Breast epithelium (tissue), 4 donors: ENCODE measurements at regions not wholly inside any gene's neighbourhood (a gene's known extent, or its start where the extent isn't known, plus 50 kb on each side); places are given as distances from the start of the nearest gene placed in this dataset.

ENCODE experiments used
- DNase-seq, 2 donors: peaks; one replicate each; pipeline ENCODE4 v3.0.0-alpha.2; 2019; ENCODE audit warnings: low spot score in 2 of 2
- H3K27ac ChIP-seq, 2 donors: fragments of 200-600 bp; sonication (generic) in 1 of 2; one replicate each; pipeline ENCODE4 v1.5.1; 2016 to 2019; ENCODE audit warnings: mild to moderate bottlenecking in 1 of 2
- H3K27me3 ChIP-seq, 2 donors: fragments of 200-600 bp; sonication (generic) in 1 of 2; one replicate each; pipeline versions ENCODE4 v1.5.1 to v1.6.0; 2017 to 2019; ENCODE audit warnings: control low read depth in 1 of 2, mild to moderate bottlenecking in 1 of 2
- H3K36me3 ChIP-seq: fragments of 200-600 bp; one replicate; pipeline ENCODE4 v1.5.1; 2019
- H3K4me1 ChIP-seq, 2 donors: fragments of 200-600 bp; sonication (generic); one replicate each; pipeline ENCODE4 v1.5.1; 2016 to 2019; ENCODE audit warnings: control low read depth in 1 of 2
- H3K4me3 ChIP-seq, 3 donors: fragments of 200-600 bp; sonication (generic); 1 replicate in 2 of 3; 2 replicates in 1 of 3; pipeline ENCODE4 v1.5.1; 2016 to 2019; ENCODE audit warnings: mild to moderate bottlenecking in 3 of 3, moderate library complexity in 2 of 3
- H3K9me3 ChIP-seq, 2 donors: fragments of 200-600 bp; sonication (generic) in 1 of 2; one replicate each; pipeline ENCODE4 v1.5.1; 2016 to 2019; ENCODE audit warnings: control low read depth in 1 of 2
- CTCF ChIP-seq, 3 donors: fragments of 450-650 bp; IDR thresholded peaks; one replicate each; pipeline ENCODE4 v1.5.1; 2016 to 2017; ENCODE audit warnings: antibody characterized with exemption in 3 of 3, mild to moderate bottlenecking in 3 of 3, moderate library complexity in 3 of 3
- POLR2A ChIP-seq: fragments of 450-650 bp; IDR thresholded peaks from one replicate; pipeline ENCODE4 v1.6.1; 2016; ENCODE audit warnings: antibody characterized with exemption, mild to moderate bottlenecking, moderate library complexity
- POLR2AphosphoS5 ChIP-seq, 3 donors: sonication (generic); formaldehyde crosslinking; IDR thresholded peaks; one replicate each; pipeline ENCODE4 v1.6.1; 2017; ENCODE audit warnings: antibody characterized with exemption in 3 of 3
- intact Hi-C: fragments of 100-400 bp; cut with DNase I; formaldehyde crosslinking; loops from one replicate; pipeline ENCODE4 v1.15.1; 2023; ENCODE audit warnings: low total_unique reads

DNA sequence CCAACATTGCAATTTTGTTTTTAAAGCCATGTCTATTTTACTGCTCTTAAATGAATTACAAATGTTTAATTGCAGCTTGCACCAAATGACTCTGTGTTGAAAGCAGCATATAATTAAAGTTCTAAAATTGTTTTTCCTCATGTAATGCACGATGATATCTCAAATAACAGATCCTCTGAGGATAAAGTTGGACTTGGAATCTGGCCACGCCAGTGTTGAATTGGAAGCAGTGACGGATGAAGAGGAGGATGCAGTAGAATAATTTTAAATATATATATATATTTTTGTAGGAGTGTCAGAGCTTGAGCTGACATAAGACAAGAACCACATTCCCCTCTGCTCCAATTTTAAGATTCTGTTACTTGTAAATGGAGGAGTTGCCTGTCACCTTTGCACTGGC is 406.6 kb upstream of the DPPA4 start:
- no peak for DNase-seq
- Histone ChIP-seq H3K4me3 (no peak overlapping the region), H3K9me3 (no peaks in the 10 kb centered on the region), H3K27ac (no peak overlapping the region), H3K36me3 (no peaks in the 10 kb centered on the region), H3K4me1 (no peaks in the 10 kb centered on the region), H3K27me3 (peaks cover 0 to 3% of the 10 kb centered on the region in 2 donors)
- TF ChIP-seq POLR2AphosphoS5 (IDR thresholded peaks at IDR 0.05) (no peak), CTCF (IDR thresholded peaks at IDR 0.05) (no peak), POLR2A (no peak)
- intact Hi-C loops, result no loop called here

- Histone ChIP-seq H3K9me3 (no peaks in the 10 kb centered on the region), H3K36me3 (no peaks in the 10 kb centered on the region), H3K27me3 (no peaks in the 10 kb centered on the region), H3K27ac (no peak overlapping the region), H3K4me3 (no peak overlapping the region), H3K4me1 (no peaks in the 10 kb centered on the region)
- intact Hi-C loops, result no loop called here
- TF ChIP-seq POLR2A, result no peak
- TF ChIP-seq CTCF (IDR thresholded peaks at IDR 0.05), result no peak
- TF ChIP-seq POLR2AphosphoS5 (IDR thresholded peaks at IDR 0.05), result no peak
- DNase-seq, result no peak
These were observed 435.2 kb upstream of the DPPA4 start for GRCh38 chr3:109772520-109772919.

- no peak overlapping the region for H3K4me3 ChIP-seq
- intact Hi-C loops, result no loop called here
- H3K4me1 ChIP-seq, result no peaks in the 10 kb centered on the region
- H3K9me3 ChIP-seq, result peaks cover 0 to 11% of the 10 kb centered on the region in 2 donors
- no peaks in the 10 kb centered on the region for H3K27me3 ChIP-seq
- H3K36me3 ChIP-seq, result no peaks in the 10 kb centered on the region
- no peak for DNase-seq
- TF ChIP-seq POLR2AphosphoS5 (IDR thresholded peaks at IDR 0.05), result no peak
- TF ChIP-seq CTCF (IDR thresholded peaks at IDR 0.05), result no peak
- no peak for TF ChIP-seq POLR2A
- H3K27ac ChIP-seq, result no peak overlapping the region
These were observed 436.8 kb upstream of the DPPA4 start for GRCh38 chr3:109774108-109774507.

- peaks cover 0 to 7% of the 10 kb centered on the region in 2 donors for H3K9me3 ChIP-seq
- H3K4me3 ChIP-seq, result no peak overlapping the region
- intact Hi-C loops, result no loop called here
- no peak overlapping the region for H3K27ac ChIP-seq
- TF ChIP-seq CTCF (IDR thresholded peaks at IDR 0.05) (no peak), POLR2AphosphoS5 (IDR thresholded peaks at IDR 0.05) (no peak), POLR2A (no peak)
- no peaks in the 10 kb centered on the region for H3K36me3 ChIP-seq
- no peaks in the 10 kb centered on the region for H3K4me1 ChIP-seq
- no peaks in the 10 kb centered on the region for H3K27me3 ChIP-seq
- no peak for DNase-seq
These were observed 446.9 kb upstream of the DPPA4 start for GRCh38 chr3:109784285-109784684.

DNA sequence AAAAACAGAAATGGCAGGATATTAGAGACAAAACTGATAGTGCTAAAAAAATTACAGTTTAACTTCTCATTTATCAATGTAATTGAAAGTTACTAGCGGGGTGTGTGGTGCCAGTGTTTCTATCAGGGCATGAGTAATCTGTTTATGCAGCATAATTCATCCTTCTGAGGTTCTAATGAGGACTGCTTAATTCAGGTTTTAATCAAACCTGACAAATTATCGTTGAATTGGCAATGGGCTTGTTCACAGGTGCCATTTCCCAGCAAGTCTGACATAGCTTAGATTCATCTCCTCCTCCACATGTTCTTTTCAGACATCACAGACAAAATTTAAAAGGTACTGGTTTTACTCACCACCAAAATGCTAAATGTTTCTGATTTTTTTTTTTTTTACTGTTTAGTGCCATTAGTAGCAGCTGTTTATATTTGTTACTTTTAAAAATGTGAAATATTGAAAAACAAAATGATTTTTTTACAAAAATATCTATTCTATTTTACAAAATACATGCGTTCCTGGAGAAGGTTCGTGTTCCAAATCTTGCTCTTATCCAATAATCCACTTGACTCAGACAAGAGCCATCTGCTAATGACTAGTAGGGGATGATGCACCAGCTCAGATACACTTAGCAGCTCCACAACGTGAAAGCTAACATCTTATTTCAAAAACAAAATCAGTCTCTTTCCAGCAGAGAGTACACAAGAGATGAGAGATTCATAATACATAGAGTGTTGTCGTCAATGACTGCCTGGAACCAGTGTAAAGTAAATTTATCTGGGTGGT is 447.7 kb upstream of the DPPA4 start:
- Histone ChIP-seq H3K4me1 (no peaks in the 10 kb centered on the region), H3K9me3 (no peaks in the 10 kb centered on the region), H3K27me3 (no peaks in the 10 kb centered on the region), H3K4me3 (no peak overlapping the region), H3K27ac (no peak overlapping the region), H3K36me3 (no peaks in the 10 kb centered on the region)
- intact Hi-C loops, result no loop called here
- DNase-seq, result no peak
- TF ChIP-seq CTCF (IDR thresholded peaks at IDR 0.05) (no peak), POLR2AphosphoS5 (IDR thresholded peaks at IDR 0.05) (no peak), POLR2A (no peak)
